NT2/D1 (cell line): ENCODE measurements at regions not wholly inside any gene's neighbourhood (a gene's known extent, or its start where the extent isn't known, plus 50 kb on each side); places are given as distances from the start of the nearest gene placed in this dataset.

Experiments
- YY1 ChIP-seq: IDR thresholded peaks from 2 replicates; pipeline ENCODE4 v1.6.1; 2011; ENCODE audit not compliant: insufficient read length, insufficient read depth
- ZNF274 ChIP-seq: IDR thresholded peaks from 2 replicates; pipeline ENCODE4 v1.6.1; 2011; ENCODE audit warnings: mild to moderate bottlenecking, low read depth, low read length

- no peak for TF ChIP-seq ZNF274
- TF ChIP-seq YY1 = no peak
Measured at GRCh38 chr6:134797400-134798113, 152.3 kb downstream of the ALDH8A1 start.
